Lung (tissue), 11 donors: ENCODE measurements at regions not wholly inside any gene's neighbourhood (a gene's known extent, or its start where the extent isn't known, plus 50 kb on each side); places are given as distances from the start of the nearest gene placed in this dataset.

Experiments used
- ATAC-seq: fragments of 200-7000 bp; cut with Tn5 transposase; one replicate; pipeline ENCODE4 v1.9.1; 2020; ENCODE audit warnings: moderate number of reproducible peaks; ENCODE audit not compliant: insufficient read depth, low FRiP score
- DNase-seq, 3 donors: peaks; one replicate each; pipeline ENCODE4 v3.0.0-alpha.2; 2013 to 2017
- H3K27ac ChIP-seq, 2 donors: one replicate each; pipeline ENCODE4 v1.5.1; 2013; ENCODE audit warnings: mild to moderate bottlenecking in 2 of 2, moderate library complexity in 2 of 2, control low read depth in 1 of 2, inconsistent platforms in 1 of 2, low read depth in 1 of 2, low read length in 1 of 2
- H3K27me3 ChIP-seq, 3 donors: one replicate each; pipeline ENCODE4 v1.5.1; 2013; ENCODE audit warnings: low read length in 2 of 3; ENCODE audit not compliant: control insufficient read depth in 3 of 3, insufficient read depth in 3 of 3
- H3K36me3 ChIP-seq, 4 donors: one replicate each; pipeline ENCODE4 v1.5.1; 2013; ENCODE audit warnings: low read length in 4 of 4, mild to moderate bottlenecking in 1 of 4, moderate library complexity in 1 of 4; ENCODE audit not compliant: control insufficient read depth in 4 of 4, insufficient read depth in 4 of 4
- H3K4me1 ChIP-seq, 5 donors: one replicate each; pipeline ENCODE4 v1.5.1; 2013; ENCODE audit warnings: low read length in 5 of 5, mild to moderate bottlenecking in 2 of 5, moderate library complexity in 1 of 5; ENCODE audit not compliant: control insufficient read depth in 5 of 5, insufficient read depth in 5 of 5
- H3K4me3 ChIP-seq: one replicate; pipeline ENCODE4 v1.5.1; 2013; ENCODE audit warnings: mild to moderate bottlenecking, control low read depth, moderate library complexity
- H3K9ac ChIP-seq, 2 donors: one replicate each; pipeline ENCODE4 v1.5.1; 2013; ENCODE audit warnings: low read length in 2 of 2, control low read depth in 1 of 2; ENCODE audit not compliant: insufficient read depth in 1 of 2
- H3K9me3 ChIP-seq, 4 donors: one replicate each; pipeline ENCODE4 v1.5.1; 2013; ENCODE audit warnings: low read length in 3 of 4, mild to moderate bottlenecking in 1 of 4, moderate library complexity in 1 of 4; ENCODE audit not compliant: control insufficient read depth in 4 of 4, insufficient read depth in 3 of 4
- CTCF ChIP-seq: IDR thresholded peaks from 2 replicates; pipeline ENCODE4 v1.5.1; 2012; ENCODE audit warnings: mild to moderate bottlenecking; ENCODE audit errors: control extremely low read depth, extremely low read depth
- WGBS, 2 donors: extraction: QIAGEN DNeasy Blood & Tissue Kit; methylation state at CpG; one replicate each; pipeline ENCODE4 v1.1.7; 2013; 5-methylcytosine and 5-hydroxymethylcytosine counted together
- donor health status: control.
- donor health status: control.
- donor health status: Bipolar disorder and iron deficiency.
- donor health status: healthy.
- donor health status: DM: yes; HTN: yes; CAD: no.

GRCh38 chr7:19489162-19489820, 219.5 kb downstream of the POLR1F start:
- Histone ChIP-seq H3K4me1 (no peaks in the 10 kb centered on the region), H3K9me3 (peaks cover 0 to 12% (median 0%) of the 10 kb centered on the region in 4 donors), H3K4me3 (no peak overlapping the region), H3K27ac (no peak overlapping the region), H3K27me3 (no peaks in the 10 kb centered on the region), H3K36me3 (no peaks in the 10 kb centered on the region), H3K9ac (no peak overlapping the region)
- no peak for DNase-seq
- no peak for TF ChIP-seq CTCF
- no peak for ATAC-seq
- 81 to 96% methylated on average over 3 of the region's 3 CpGs for WGBS, 2 donors

DNA sequence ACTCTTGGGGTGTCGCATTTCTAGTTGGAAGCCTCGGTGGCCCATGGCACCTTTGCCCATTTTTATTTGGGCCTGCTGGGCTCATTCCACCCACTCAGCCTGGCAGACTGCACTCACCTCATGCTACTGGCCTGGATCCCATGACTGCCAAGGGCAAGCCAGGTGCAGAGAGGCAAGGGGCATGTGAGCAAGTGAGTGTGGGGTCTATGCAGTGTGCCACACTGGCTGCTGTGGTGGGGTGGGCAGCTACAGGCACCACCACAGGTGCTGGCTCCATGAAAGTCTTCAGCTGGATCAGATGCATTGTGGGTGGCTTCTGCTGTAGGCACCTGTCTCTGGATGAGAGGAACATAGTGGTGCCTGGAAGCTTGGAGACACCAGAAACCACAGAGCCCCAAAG, 220.8 kb downstream of the POLR1F start:
- no peaks in the 10 kb centered on the region for H3K4me1 ChIP-seq
- ATAC-seq (no peak), DNase-seq (no peak)
- no peak overlapping the region for H3K9ac ChIP-seq
- no peak overlapping the region for H3K27ac ChIP-seq
- no peak overlapping the region for H3K4me3 ChIP-seq
- no peaks in the 10 kb centered on the region for H3K27me3 ChIP-seq
- TF ChIP-seq CTCF = no peak
- no peaks in the 10 kb centered on the region for H3K36me3 ChIP-seq
- 90 to 93% methylated on average over 2 of the region's 2 CpGs for WGBS, 2 donors
- H3K9me3 ChIP-seq = peaks cover 0 to 12% (median 0%) of the 10 kb centered on the region in 4 donors

GRCh38 chr7:19482628-19483027, 226.2 kb downstream of the POLR1F start:
- no peak for ATAC-seq
- Histone ChIP-seq H3K27me3 (no peaks in the 10 kb centered on the region), H3K9ac (no peak overlapping the region), H3K4me1 (no peaks in the 10 kb centered on the region), H3K36me3 (no peaks in the 10 kb centered on the region), H3K9me3 (peaks cover 0 to 11% (median 3%) of the 10 kb centered on the region in 4 donors), H3K4me3 (no peak overlapping the region), H3K27ac (no peak overlapping the region)
- no peak for TF ChIP-seq CTCF
- 84 to 89% methylated on average over 2 of the region's 2 CpGs for WGBS, 2 donors
- DNase-seq = no peak

DNA sequence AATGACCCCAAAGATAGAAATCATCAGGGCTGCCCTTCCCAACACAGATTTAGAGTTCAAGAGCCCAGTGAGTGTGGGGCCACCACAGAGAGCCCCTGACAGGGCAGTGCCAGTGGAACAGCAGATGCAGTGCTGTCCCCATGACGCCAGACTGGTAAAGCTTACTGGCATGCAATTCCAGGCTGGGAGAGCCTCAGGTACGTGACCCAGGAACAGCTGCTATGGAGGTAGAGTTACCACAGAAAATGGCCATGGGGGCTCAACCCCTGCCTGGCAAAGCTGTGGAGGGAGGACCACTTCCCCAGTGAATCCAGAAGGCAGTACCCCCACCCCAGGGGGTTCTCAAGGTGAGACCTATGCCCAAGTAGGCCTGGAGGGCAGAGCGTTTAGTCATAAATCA, 228.5 kb downstream of the POLR1F start:
- 91 to 93% methylated on average over 3 of the region's 3 CpGs for WGBS, 2 donors
- no peaks in the 10 kb centered on the region for H3K36me3 ChIP-seq
- no peak overlapping the region for H3K27ac ChIP-seq
- no peak for DNase-seq
- peaks cover 0 to 6% (median 0%) of the 10 kb centered on the region in 3 donors for H3K27me3 ChIP-seq
- peaks cover 0 to 11% (median 3%) of the 10 kb centered on the region in 4 donors for H3K9me3 ChIP-seq
- no peak for ATAC-seq
- no peak for TF ChIP-seq CTCF
- no peak overlapping the region for H3K4me3 ChIP-seq
- no peaks in the 10 kb centered on the region for H3K4me1 ChIP-seq
- no peak overlapping the region for H3K9ac ChIP-seq
